ENCODE measurements at regions not wholly inside any gene's neighbourhood (a gene's known extent, or its start where the extent isn't known, plus 50 kb on each side); places are given as distances from the start of the nearest gene placed in this dataset.

DNA sequence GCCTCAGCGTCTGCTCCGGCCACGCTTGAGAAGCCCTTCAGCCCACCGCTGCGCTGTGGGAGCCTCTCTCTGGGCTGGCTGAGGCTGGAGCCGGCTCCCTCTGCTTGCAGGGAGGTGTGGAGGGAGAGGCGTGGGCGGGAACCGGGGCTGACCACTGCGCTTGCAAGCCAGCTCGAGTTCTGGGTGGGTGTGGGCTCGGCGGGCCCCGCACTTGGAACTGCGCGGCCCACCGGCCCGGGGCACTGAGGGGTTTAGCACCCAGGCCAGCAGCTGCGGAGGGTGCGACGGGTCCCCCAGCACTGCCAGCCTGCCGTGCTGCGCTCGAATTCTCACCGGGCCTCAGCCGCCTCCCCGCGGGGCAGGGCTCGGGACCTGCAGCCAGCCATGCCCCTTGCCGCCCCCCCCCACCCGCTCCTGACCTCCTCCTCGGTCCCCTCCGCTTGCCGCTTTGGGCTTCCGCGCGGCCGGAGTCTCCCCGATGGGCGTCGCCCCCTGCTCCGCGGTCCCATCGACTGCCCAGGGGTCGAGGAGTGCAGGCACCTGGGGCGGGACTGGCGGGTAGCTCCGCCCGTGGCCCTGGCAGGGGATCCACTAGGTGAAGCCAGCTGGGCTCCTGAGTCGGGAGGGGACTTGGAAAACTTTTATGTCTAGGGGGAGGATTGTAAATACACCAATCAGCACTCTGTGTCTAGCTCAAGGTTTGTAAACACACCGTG is 106.7 kb downstream of the RAP2B start:
- TF ChIP-seq, protein P1, sequence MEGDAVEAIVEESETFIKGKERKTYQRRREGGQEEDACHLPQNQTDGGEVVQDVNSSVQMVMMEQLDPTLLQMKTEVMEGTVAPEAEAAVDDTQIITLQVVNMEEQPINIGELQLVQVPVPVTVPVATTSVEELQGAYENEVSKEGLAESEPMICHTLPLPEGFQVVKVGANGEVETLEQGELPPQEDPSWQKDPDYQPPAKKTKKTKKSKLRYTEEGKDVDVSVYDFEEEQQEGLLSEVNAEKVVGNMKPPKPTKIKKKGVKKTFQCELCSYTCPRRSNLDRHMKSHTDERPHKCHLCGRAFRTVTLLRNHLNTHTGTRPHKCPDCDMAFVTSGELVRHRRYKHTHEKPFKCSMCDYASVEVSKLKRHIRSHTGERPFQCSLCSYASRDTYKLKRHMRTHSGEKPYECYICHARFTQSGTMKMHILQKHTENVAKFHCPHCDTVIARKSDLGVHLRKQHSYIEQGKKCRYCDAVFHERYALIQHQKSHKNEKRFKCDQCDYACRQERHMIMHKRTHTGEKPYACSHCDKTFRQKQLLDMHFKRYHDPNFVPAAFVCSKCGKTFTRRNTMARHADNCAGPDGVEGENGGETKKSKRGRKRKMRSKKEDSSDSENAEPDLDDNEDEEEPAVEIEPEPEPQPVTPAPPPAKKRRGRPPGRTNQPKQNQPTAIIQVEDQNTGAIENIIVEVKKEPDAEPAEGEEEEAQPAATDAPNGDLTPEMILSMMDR (IDR thresholded peaks at IDR 0.05; ENCODE audit: borderline replicate concordance, extremely low read depth, low read length, poor library complexity, severe bottlenecking) = no peak
- no peak for TF ChIP-seq EZH2 (IDR thresholded peaks at IDR 0.05; ENCODE audit: borderline replicate concordance, low read depth, low read length, severe bottlenecking)
